SK-N-MC (cell line): ENCODE measurements at regions not wholly inside any gene's neighbourhood (a gene's known extent, or its start where the extent isn't known, plus 50 kb on each side); places are given as distances from the start of the nearest gene placed in this dataset.

Source experiments
- EZH2 ChIP-seq: fragments of 200-600 bp; sonication (generic); IDR thresholded peaks from one replicate; pipeline ENCODE4 v1.6.1; 2017; ENCODE audit warnings: antibody characterized with exemption
- FOXP2 ChIP-seq: optimal IDR thresholded peaks from 2 replicates; pipeline ENCODE3; 2011; ENCODE audit warnings: mild to moderate bottlenecking, moderate library complexity; ENCODE audit not compliant: insufficient read depth; ENCODE audit errors: extremely low read length, control extremely low read depth
- POLR2AphosphoS5 ChIP-seq: IDR thresholded peaks from 2 replicates; pipeline ENCODE4 v1.6.1; 2012; ENCODE audit warnings: mild to moderate bottlenecking, low read depth, low read length, borderline replicate concordance

DNA sequence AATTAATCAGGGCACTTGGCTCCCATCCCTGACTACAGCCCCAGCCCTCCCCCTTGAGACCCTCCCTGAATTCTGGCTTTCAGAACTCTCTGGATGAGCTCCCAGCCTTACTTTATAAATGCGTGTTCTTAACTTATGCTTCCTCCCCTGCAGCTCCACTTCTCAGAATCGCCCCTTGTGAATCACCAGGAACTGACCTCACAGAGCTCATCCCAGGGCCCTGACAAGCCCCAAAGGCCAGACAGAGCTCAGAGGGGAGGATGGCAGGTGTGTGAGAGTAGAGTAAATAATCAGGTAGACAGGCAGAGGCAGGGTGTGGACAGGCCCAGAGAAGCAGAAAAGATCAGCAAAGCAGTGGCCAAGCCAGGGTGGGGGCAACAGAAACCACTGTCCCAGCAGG, 68.2 kb upstream of the FOXN3 start:
- TF ChIP-seq EZH2 (no peak), POLR2AphosphoS5 (no peak), FOXP2 (no peak)
